B cell (primary cell): ENCODE measurements at regions not wholly inside any gene's neighbourhood (a gene's known extent, or its start where the extent isn't known, plus 50 kb on each side); places are given as distances from the start of the nearest gene placed in this dataset.
"Not testable (repeated sequence)": the region's sequence is repeated elsewhere in the genome, so short reads cannot be mapped to it uniquely, and the experiment has no call there.

ENCODE experiments used
- ATAC-seq: fragments of 200-7000 bp; cut with Tn5 transposase; one replicate; pipeline ENCODE4 v1.10.0; 2021; ENCODE audit warnings: low read depth, mild to moderate bottlenecking, moderate number of reproducible peaks, moderate library complexity
- CTCF ChIA-PET: fragments of 350-600 bp; sonication (Branson Sonifier 250); formaldehyde crosslinking; loops from one replicate; lab custom pipeline; 2021; ENCODE audit warnings: antibody characterized with exemption, inconsistent platforms; lab: Charles Lee
- POLR2A ChIA-PET: fragments of 350-600 bp; sonication (Branson Sonifier 250); formaldehyde crosslinking; loops from one replicate; lab custom pipeline; 2021; ENCODE audit warnings: antibody characterized with exemption; lab: Charles Lee
- DNase-seq: peaks from one replicate; pipeline ENCODE4 v3.0.0; 2013
- H2AFZ ChIP-seq: 2 replicates; pipeline ENCODE4 v1.6.1; 2012; ENCODE audit warnings: mild to moderate bottlenecking, low read depth, low read length; ENCODE audit not compliant: insufficient read depth, poor library complexity, severe bottlenecking
- H3K27ac ChIP-seq, 2 donors: 1 replicate in 1 of 2; 2 replicates in 1 of 2; pipeline ENCODE4 v1.5.1; 2012 to 2013; ENCODE audit warnings: low read length in 2 of 2, mild to moderate bottlenecking in 2 of 2, moderate library complexity in 1 of 2
- H3K27me3 ChIP-seq, 4 experiments: fragments of 200-600 bp in 1 of 4; sonication (generic) in 1 of 4; replicated peaks in 1 of 4; 1 replicate in 2 of 4; 2 replicates in 2 of 4; pipeline versions ENCODE4 v1.6.1 to v1.7.0; 2013 to 2016; ENCODE audit warnings: low read length in 3 of 4, mild to moderate bottlenecking in 2 of 4, mixed read lengths in 1 of 4, moderate library complexity in 1 of 4; ENCODE audit not compliant: insufficient read depth in 4 of 4, control insufficient read depth in 3 of 4; ENCODE audit errors: control extremely low read depth in 1 of 4
- H3K36me3 ChIP-seq, 2 experiments: replicated peaks in 1 of 2; 1 replicate in 1 of 2; 2 replicates in 1 of 2; pipeline versions ENCODE4 v1.6.1 to v1.7.1; 2013; ENCODE audit warnings: low read length in 1 of 2; ENCODE audit not compliant: insufficient read depth in 2 of 2, control insufficient read depth in 1 of 2; ENCODE audit errors: control extremely low read depth in 1 of 2, extremely low read depth in 1 of 2
- H3K4me1 ChIP-seq, 2 donors: fragments of 200-600 bp in 1 of 2; sonication (generic) in 1 of 2; 1 replicate in 1 of 2; 2 replicates in 1 of 2; pipeline versions ENCODE4 v1.5.1 to v1.6.1; 2013 to 2017; ENCODE audit warnings: low read length in 2 of 2; ENCODE audit not compliant: control insufficient read depth in 2 of 2, insufficient read depth in 2 of 2
- H3K4me2 ChIP-seq: replicated peaks from 2 replicates; pipeline ENCODE3; 2012; ENCODE audit warnings: mild to moderate bottlenecking, low read depth, low read length; ENCODE audit not compliant: poor library complexity, severe bottlenecking
- H3K4me3 ChIP-seq, 5 experiments: fragments of 200-600 bp in 1 of 5; sonication (generic) in 1 of 5; 1 replicate in 3 of 5; 2 replicates in 2 of 5; pipeline versions ENCODE4 v1.5.1 to v1.7.0; 2011 to 2016; ENCODE audit warnings: low read length in 4 of 5, mild to moderate bottlenecking in 4 of 5, low read depth in 2 of 5, control low read depth in 1 of 5, moderate library complexity in 1 of 5; ENCODE audit not compliant: insufficient read depth in 1 of 5; ENCODE audit errors: control extremely low read depth in 1 of 5, extremely low read depth in 1 of 5
- H3K79me2 ChIP-seq: fragments of 200-600 bp; sonication (generic); one replicate; pipeline ENCODE4 v1.6.0; 2016; ENCODE audit warnings: low read length; ENCODE audit not compliant: control insufficient read depth, insufficient read depth
- H3K9ac ChIP-seq: fragments of 200-600 bp; sonication (generic); 2 replicates; pipeline ENCODE4 v1.6.1; 2017; ENCODE audit warnings: mild to moderate bottlenecking, low read length, moderate library complexity
- H3K9me3 ChIP-seq, 3 donors: one replicate each; pipeline versions ENCODE4 v1.6.1 to v1.7.1; 2013; ENCODE audit warnings: low read length in 2 of 3; ENCODE audit not compliant: control insufficient read depth in 2 of 3, insufficient read depth in 1 of 3; ENCODE audit errors: control extremely low read depth in 1 of 3
- H4K20me1 ChIP-seq: 2 replicates; pipeline ENCODE4 v1.6.0; 2012; ENCODE audit warnings: mild to moderate bottlenecking, low read length; ENCODE audit not compliant: insufficient read depth, control insufficient read depth, poor library complexity, severe bottlenecking
- H3K27ac Mint-ChIP-seq: one replicate; pipeline ENCODE4 v1.8.0; 2021; ENCODE audit warnings: mixed read lengths
- H3K27me3 Mint-ChIP-seq: one replicate; pipeline ENCODE4 v1.8.0; 2021; ENCODE audit warnings: mixed read lengths
- H3K4me1 Mint-ChIP-seq: one replicate; pipeline ENCODE4 v1.8.0; 2021; ENCODE audit warnings: mixed read lengths
- H3K4me3 Mint-ChIP-seq: one replicate; pipeline ENCODE4 v1.8.0; 2021; ENCODE audit warnings: mixed read lengths
- H3K9me3 Mint-ChIP-seq: one replicate; pipeline ENCODE4 v1.8.0; 2022; ENCODE audit warnings: mixed read lengths; ENCODE audit not compliant: insufficient read depth
- EZH2 ChIP-seq: IDR thresholded peaks from 2 replicates; pipeline ENCODE4 v1.6.1; 2012; ENCODE audit warnings: borderline replicate concordance, low read depth, mild to moderate bottlenecking, moderate library complexity, low read length; ENCODE audit not compliant: insufficient read depth, poor library complexity, severe bottlenecking
- WGBS: methylation state at CpG from one replicate; pipeline ENCODE4 v1.1.5; 2013; ENCODE audit warnings: missing lambda C conversion rate; ENCODE audit not compliant: insufficient coverage; 5-methylcytosine and 5-hydroxymethylcytosine counted together
- intact Hi-C: fragments of 100-400 bp; cut with micrococcal nuclease; formaldehyde crosslinking; loops from one replicate; pipeline ENCODE4 v1.10.0; 2022

- H3K9me3 Mint-ChIP-seq: peaks cover 2% of the 10 kb centered on the region
These were observed 135.4 kb downstream of the CXCL12 start for GRCh38 chr10:44249490-44249889.

DNA sequence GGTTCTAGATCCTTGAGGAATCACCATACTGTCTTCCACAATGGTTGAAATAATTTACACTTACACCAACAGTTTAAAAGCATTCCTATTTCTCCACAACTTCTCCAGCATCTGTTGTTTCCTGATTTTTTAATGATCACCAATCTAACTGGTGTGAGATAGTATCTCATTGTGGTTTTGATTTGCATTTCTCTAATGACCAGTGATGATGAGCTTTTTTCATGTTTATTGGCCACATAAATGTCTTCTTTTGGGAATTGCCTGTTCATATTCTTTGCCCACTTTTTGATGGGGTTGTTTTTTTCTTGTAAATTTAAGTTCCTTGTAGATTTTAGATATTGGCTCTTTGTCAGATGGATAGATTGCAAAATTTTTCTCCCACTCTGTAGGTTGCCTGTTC, 138.2 kb downstream of the CXCL12 start:
- H2AFZ ChIP-seq, intact Hi-C loops, H3K27me3 ChIP-seq, H4K20me1 ChIP-seq, H3K4me1 Mint-ChIP-seq, H3K79me2 ChIP-seq, H3K9me3 ChIP-seq, H3K27me3 Mint-ChIP-seq, H3K36me3 ChIP-seq, ATAC-seq, CTCF ChIA-PET, H3K27ac ChIP-seq, DNase-seq, H3K27ac Mint-ChIP-seq, H3K9me3 Mint-ChIP-seq, H3K4me2 ChIP-seq, H3K4me3 Mint-ChIP-seq, POLR2A ChIA-PET, H3K4me3 ChIP-seq, H3K4me1 ChIP-seq, H3K9ac ChIP-seq: not testable (repeated sequence)

More at GRCh38 chr10:44249490-44249889, 135.4 kb downstream of the CXCL12 start:
- H3K9me3 ChIP-seq: no peaks in the 10 kb centered on the region
- no peak overlapping the region for H3K9ac ChIP-seq
- ChIA-PET POLR2A (no interaction called here), CTCF (no interaction called here)
- Mint-ChIP-seq H3K4me1 (no peaks in the 10 kb centered on the region), H3K27ac (no peak overlapping the region), H3K4me3 (no peak overlapping the region), H3K27me3 (no peaks in the 10 kb centered on the region)
- H3K4me3 ChIP-seq: no peak overlapping the region
- intact Hi-C loops: no loop called here
- no peak for ATAC-seq
- H3K79me2 ChIP-seq: no peaks in the 10 kb centered on the region
- no peak for TF ChIP-seq EZH2
- no peak overlapping the region for H3K4me2 ChIP-seq
- no peak overlapping the region for H2AFZ ChIP-seq
- H4K20me1 ChIP-seq: no peaks in the 10 kb centered on the region
- DNase-seq: no peak
- H3K27ac ChIP-seq: no peak overlapping the region
- no peaks in the 10 kb centered on the region for H3K27me3 ChIP-seq
- H3K4me1 ChIP-seq: no peaks in the 10 kb centered on the region
- WGBS: 78% methylated on average over 11 of the region's 11 CpGs
- H3K36me3 ChIP-seq: no peaks in the 10 kb centered on the region

DNA sequence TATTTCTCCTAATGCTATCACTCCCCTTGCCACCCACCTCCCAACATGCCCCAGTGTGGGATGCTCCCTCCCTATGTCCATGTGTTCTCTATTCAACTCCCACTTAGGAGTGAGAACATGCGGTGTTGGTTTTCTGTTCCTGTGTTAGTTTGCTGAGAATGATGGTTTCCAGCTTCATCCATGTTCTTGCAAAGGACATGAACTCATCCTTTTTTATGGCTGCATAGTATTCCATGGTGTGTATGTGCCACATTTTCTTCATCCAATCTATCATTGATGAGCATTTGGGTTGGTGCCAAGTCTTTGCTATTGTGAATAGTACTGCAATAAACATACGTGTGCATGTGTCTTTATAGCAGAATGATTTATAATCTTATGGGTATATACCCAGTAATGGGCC, 138.6 kb downstream of the CXCL12 start:
- DNase-seq, H3K4me3 ChIP-seq, H3K27me3 Mint-ChIP-seq, H3K4me2 ChIP-seq, ATAC-seq, H3K36me3 ChIP-seq, intact Hi-C loops, H4K20me1 ChIP-seq, H2AFZ ChIP-seq, CTCF ChIA-PET, H3K4me3 Mint-ChIP-seq, H3K9ac ChIP-seq, H3K27ac Mint-ChIP-seq, H3K27ac ChIP-seq, H3K9me3 Mint-ChIP-seq, H3K79me2 ChIP-seq, H3K4me1 ChIP-seq, POLR2A ChIA-PET, H3K4me1 Mint-ChIP-seq, H3K27me3 ChIP-seq: not testable (repeated sequence)
- H3K9me3 ChIP-seq: peaks cover 0 to 10% (median 0%) of the 10 kb centered on the region in 3 donors
- WGBS: no CpG with 5 or more reads among the region's 2 CpGs
